GF-D8 (cell line): ENCODE measurements at regions not wholly inside any gene's neighbourhood (a gene's known extent, or its start where the extent isn't known, plus 50 kb on each side); places are given as distances from the start of the nearest gene placed in this dataset.

ENCODE experiments used
- DNase-seq: peaks from one replicate; lab custom pipeline; 2025; lab: John Stamatoyannopoulos, UW

DNA sequence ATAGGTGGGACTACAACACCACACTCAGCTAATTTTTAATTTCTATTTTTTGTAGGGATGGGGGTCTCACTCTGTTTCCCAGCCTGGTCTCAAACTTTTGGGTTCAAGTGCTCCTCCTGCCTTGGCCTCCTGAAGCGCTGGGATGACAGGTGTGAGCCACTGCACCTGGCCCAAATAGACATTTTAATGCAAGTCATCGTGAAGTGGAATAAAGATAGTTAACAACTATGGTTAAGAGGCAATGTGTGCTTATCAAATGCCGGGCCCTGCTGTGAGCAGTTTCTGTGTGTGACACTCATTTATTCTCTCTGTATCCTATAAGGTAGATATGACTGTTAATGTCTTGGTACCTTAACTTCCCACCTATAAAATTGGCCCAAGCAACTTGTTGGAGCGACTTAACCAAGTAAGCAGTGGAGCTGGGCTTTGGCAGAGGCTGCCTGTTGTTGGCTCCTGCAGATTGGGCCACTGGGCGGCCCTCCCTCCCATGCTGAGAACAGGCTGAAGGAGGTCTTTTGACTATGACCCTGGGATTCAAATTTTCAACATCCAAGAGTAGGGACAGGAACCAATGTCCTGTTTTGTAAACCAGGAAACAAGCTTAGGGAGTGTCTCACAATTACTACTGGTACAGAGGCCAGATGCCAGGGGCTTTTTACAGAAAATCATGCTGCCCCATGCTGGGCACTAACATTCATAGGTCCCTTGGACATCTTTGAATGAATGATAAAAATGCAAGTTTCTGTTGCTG, 450.7 kb downstream of the TSHZ3 start:
- DNase-seq = no peak

DNA sequence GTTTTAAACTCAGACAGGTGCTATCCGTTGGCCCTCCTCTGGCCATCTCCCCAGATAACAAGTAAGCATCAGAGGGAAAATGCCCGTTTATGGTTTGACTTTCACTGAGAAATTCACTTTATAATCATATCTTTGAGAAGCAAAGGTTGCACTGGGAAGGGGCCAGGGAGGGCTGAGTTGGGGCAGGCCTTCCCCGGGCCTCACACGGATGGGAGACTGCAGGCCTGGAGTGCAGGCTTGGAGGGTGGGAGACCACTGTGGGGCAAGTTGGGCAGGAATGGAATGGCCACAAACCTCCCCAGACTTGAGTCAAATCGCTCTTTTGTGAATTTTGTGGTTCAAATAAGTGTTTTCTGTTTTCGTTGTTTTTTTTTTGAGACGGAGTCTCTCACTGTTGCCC, 451.7 kb downstream of the TSHZ3 start:
- DNase-seq = no peak

GRCh38 chr19:30897034-30897433, 452.2 kb downstream of the TSHZ3 start:
- DNase-seq = no peak

DNA sequence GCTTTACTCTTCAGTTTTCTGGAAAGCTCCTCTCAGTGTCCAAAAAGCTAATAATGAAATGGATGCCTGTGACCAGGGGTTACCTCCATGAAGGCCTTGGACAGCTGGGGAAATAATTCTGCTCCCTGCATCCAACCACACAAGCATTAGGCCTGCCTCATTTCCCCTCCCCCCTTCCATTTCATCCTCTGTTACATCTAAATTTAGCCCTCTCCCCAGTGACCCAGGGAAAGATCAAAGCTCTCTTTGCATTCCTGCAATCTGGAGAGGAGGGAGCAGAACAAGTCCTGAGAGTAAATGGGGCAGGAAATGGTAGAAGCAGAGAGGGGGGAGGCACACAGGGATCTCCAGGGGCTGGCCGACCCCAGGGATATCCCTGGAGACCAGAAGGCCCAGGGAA, 452.7 kb downstream of the TSHZ3 start:
- DNase-seq = no peak

DNA sequence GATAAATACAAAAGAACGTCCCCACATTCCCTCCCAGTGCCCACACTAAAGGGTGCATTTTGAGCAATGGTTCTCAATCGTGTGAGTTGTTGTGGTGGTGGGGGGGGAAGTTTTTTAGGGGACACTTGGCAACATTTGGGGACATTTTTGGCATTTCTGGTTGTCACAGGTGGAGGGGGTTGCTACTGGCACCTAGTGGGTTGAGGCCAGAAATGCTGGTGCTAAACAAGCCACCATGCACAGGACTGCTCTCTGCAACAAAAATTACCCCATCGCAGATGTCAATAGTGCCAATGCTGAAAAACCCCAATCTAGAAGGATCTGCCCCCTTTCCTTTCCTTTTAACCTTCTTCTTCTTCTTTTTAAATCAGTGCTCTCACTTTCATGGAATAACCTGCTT, 453.3 kb downstream of the TSHZ3 start:
- no peak for DNase-seq

DNA sequence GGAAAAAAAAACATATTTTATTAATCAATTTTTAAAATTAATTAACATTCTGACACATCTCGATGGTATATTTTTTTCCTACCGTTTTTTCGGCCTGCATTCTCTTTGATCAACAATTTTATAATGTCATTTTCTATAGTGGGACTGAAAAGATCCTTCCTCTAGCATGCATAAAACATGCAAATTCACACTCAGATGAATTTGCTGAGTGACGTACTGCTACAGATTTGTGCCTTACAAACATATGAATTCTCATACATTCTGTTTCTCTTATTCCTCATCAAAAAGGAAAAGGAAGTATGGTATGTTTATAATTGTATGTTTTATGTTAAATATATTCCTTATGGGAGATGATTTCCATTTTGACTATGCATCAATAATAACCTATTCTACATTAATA, 458.2 kb downstream of the TSHZ3 start:
- no peak for DNase-seq

- DNase-seq = no peak
Measured at GRCh38 chr19:30890033-30890432, 459.2 kb downstream of the TSHZ3 start.

DNA sequence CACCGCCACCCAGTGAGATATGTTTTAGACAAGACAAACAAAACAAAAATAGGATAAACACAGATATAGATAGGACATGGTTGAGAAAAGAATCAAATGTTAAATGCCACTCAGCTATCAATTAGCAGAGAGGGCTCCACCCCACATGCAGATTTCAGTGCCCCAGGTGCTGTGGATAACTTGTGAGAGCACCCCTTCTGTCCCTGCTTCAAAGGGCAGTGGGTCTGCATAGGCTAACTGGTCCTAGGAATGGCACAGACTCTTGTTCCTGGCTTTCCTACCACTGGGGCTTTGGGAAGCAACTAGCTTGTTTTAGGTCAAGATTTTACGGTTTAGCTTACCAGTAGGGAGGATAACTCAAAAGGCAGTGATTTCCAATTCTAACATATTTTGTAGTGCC, 460.3 kb downstream of the TSHZ3 start:
- no peak for DNase-seq

- DNase-seq = no peak
Measured at GRCh38 chr19:30887042-30887441, 462.2 kb downstream of the TSHZ3 start.

DNA sequence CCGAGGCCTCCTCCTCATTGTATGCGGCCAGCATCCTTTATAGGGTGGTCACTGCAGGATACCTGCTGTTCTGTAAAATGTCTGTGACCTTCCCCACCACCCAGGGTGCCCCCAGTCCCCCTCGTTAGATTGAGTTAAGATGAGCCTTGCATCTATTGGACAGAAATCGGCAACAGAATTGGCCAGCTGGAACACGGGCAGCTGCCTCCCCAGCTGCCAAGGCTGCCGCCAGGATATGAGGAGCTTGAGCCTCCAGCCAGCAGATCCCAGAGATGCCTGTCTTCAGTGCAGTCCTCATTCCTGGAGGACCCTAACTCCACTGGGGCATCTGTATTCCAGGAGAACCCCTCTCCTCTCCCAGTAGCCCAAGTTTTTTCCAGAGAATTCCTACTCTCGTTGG, 463.0 kb downstream of the TSHZ3 start:
- DNase-seq = no peak

- no peak for DNase-seq
Measured at GRCh38 chr19:30884146-30884812, 465.0 kb downstream of the TSHZ3 start.

DNA sequence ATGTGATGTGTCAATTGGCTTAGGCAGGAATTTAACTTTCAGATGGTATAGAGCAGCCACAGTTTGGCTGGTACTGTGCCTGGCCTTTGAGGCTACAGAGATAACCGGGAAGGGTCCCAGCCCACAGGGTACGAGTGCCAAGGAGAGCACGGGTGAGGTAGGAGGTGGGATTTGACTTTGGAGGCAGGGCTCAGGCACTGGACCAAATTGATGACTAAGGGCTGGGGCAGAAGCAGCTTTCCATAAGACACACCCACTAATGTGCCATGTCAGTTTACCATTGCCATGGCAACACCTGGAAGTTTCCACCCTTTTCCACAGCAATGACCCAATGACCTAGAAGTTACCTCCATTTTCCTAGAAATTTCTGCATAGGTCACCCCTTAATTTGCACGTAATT, 466.2 kb downstream of the TSHZ3 start:
- DNase-seq = no peak

DNA sequence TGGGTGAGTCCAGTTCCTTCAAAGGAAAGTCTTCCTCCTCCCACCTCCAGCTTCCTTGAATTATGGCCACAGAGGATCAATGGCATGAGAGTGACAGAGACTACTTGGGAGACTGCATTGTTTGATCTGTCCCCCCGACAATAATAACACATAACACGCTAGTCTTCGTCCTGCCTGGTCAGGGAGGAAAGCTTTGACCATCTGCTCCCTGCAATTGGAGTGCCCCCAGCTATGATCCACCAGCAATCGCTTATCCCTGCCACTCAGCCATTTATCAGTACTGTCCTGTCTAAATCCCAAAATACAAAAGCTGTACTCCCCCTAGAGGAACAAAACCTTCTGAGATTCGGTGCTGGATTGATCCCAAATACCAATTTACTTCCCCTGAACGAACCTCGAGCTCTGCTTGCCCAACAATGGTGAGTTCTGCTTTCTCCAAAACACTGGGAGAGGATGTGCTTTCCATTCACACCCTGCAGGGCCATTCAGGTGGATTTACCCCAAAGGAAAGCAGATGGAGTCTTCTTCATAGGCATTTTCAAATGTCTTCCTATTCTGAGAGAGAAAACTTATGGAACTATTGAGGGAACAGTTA, 466.7 kb downstream of the TSHZ3 start:
- no peak for DNase-seq

GRCh38 chr19:30881930-30882329, 467.3 kb downstream of the TSHZ3 start:
- DNase-seq = no peak

GRCh38 chr19:30881281-30881680, 468.0 kb downstream of the TSHZ3 start:
- DNase-seq = no peak

DNA sequence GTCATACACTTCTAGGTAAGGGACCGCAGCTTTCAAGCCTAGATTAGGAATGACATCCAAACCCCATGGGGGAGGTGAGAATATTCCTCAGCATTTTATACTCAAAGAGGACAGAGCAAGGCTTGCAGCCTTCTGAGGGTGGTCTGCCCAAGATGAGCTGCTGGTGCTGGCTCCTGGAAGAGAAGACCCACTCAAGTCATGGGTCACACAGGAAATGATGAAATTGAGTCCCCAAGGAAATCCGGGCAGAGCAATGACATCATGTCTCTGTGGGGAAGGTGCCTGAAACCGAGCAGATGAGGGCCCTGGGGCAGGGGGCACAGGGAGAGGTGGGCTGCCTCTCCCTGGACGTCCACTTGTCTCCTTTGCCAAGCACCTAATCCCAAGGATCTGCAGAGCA, 468.7 kb downstream of the TSHZ3 start:
- DNase-seq = no peak

DNA sequence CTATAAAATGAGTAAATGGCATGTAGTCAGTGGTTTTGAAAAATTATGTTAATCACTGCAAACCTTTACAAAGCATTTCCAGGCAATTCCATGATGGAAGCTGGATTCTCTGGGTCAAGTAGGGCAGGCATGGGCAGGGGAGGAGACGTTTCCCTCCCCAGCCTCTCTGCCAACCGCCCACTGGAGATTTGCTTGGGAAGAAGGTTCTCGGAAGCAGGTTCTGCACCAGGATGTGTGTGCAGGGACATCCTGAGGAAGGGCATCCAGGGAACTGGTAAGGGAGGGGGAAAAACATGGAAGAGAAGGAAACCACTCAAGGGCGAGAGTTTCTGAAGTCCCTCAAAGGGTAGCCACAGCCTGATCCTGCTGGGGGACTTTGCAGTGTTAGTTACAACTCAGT, 469.1 kb downstream of the TSHZ3 start:
- no peak for DNase-seq

- DNase-seq = no peak
Measured at GRCh38 chr19:30879736-30880135, 469.5 kb downstream of the TSHZ3 start.

GRCh38 chr19:30879225-30879624, 470.0 kb downstream of the TSHZ3 start:
- no peak for DNase-seq

DNA sequence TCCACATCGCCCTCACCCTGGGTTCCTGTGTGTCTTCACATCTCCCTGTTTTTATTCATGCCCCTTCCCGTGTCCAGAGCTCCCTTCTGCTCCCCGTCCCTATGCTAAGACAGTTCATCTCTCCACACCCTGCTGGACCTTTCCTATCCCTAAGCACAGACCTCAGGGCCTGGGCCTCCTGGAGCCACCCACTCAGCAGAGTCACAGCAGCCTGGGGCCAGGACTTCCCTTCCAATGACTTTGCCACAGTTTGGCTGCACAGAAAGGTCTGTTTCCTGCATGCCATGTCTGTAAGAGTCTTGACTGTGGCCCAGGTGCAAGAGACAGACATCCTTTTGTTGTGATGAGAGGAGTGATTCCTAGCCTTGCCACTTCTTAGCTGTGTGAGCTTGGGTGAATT, 470.7 kb downstream of the TSHZ3 start:
- DNase-seq = no peak

DNA sequence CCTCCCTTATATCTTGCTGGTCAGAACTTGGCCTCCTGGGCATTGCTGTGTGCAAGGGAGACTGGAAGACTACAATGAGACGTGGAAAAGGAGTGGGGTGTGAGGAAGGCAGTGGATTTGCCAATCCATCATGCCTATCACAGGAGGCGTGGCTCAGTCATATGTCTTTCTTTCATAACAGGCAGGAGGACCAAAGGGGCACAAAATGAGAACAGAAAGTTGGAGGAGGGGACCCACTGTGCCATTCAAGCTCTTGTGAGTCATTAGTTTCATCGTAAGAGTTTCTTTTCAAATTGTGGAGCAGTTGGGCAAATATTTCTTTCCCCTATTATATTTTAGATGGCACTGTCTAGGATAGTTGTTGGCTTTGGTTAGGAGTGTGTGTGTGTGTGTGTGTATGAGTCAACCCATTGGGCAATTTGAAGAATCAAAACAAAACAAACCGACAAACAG, 471.5 kb downstream of the TSHZ3 start:
- no peak for DNase-seq

DNA sequence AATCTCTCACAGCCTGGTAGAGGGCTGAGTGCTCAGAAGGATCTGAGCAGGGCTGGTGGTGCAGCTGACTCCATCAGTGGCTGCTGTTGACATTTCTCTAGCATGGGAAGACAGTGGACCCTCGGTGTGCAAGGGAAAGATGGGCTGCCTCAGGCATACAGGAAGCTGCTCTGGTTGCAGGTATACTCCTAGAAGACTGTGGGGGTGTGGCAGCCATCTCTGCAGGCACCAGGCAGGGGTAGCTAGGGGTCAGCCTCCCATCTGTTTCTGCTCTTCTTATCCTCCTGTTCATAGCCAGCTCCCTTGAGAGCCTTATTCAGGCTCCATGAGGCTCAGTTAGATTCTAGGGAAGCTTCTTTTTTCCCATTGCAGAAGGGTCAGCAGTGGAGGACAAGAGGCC, 475.5 kb downstream of the TSHZ3 start:
- no peak for DNase-seq

- no peak for DNase-seq
Measured at GRCh38 chr19:30873003-30873402, 476.2 kb downstream of the TSHZ3 start.
